GM12872 (cell line): ENCODE measurements at regions not wholly inside any gene's neighbourhood (a gene's known extent, or its start where the extent isn't known, plus 50 kb on each side); places are given as distances from the start of the nearest gene placed in this dataset.

Source experiments
- TF ChIP-seq, protein P1 (sequence below): IDR thresholded peaks from 3 replicates; pipeline ENCODE4 v1.5.1; 2011; ENCODE audit warnings: low read depth, mild to moderate bottlenecking, low read length, moderate library complexity; ENCODE audit not compliant: insufficient read depth

DNA sequence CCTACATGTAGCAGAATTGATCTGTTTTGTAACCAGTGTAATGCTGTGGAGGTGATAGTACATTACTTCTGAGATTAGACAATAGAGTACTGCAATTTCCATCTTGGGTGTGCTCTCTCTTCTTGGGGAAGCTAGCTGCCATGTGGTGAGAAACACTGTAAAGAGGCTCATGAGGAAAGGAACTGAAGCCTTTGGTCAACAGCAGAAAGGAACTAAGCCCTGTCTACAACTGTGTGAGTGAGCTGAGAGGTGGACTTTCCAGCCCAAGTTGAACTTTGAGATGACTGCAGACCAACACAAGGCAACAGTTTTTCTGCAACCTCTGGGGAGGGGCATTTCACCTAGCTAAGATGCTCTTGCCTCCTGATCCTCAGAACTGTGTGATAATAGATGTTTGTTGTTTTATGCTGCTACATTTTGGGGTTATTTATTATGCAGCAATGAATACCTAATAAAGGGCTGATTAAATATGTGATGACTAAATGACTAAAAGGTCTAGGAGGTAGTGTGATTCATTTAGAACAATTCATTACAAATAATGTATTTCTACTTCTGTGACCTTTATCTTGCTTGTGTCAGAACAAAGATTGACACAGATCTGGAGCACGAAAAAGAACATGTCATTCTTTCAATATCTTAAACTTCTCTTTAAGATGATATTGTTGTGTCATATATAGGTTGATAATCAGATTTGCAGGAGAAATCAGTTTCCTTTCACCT lies 121.6 kb upstream of the THRB start:
- TF ChIP-seq, protein P1, sequence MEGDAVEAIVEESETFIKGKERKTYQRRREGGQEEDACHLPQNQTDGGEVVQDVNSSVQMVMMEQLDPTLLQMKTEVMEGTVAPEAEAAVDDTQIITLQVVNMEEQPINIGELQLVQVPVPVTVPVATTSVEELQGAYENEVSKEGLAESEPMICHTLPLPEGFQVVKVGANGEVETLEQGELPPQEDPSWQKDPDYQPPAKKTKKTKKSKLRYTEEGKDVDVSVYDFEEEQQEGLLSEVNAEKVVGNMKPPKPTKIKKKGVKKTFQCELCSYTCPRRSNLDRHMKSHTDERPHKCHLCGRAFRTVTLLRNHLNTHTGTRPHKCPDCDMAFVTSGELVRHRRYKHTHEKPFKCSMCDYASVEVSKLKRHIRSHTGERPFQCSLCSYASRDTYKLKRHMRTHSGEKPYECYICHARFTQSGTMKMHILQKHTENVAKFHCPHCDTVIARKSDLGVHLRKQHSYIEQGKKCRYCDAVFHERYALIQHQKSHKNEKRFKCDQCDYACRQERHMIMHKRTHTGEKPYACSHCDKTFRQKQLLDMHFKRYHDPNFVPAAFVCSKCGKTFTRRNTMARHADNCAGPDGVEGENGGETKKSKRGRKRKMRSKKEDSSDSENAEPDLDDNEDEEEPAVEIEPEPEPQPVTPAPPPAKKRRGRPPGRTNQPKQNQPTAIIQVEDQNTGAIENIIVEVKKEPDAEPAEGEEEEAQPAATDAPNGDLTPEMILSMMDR = no peak

DNA sequence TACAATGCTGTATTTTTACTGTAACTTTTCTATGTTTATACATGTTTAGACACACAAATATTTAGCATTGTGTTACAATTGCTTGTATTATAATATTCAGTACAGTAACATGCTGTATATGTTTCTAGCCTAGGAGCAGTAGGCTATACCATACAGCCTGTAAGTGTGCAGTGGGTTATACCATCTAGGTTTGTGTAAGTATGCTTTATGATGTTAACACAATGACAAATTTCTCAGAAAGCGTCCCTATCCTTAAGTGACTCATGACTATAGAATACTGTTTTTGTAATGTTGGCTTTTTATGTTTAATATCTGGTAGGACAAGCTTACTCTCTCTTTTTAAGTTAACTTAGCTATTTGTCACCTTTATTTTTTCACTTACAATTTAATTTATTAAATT lies 127.5 kb upstream of the THRB start:
- TF ChIP-seq, protein P1 = no peak

DNA sequence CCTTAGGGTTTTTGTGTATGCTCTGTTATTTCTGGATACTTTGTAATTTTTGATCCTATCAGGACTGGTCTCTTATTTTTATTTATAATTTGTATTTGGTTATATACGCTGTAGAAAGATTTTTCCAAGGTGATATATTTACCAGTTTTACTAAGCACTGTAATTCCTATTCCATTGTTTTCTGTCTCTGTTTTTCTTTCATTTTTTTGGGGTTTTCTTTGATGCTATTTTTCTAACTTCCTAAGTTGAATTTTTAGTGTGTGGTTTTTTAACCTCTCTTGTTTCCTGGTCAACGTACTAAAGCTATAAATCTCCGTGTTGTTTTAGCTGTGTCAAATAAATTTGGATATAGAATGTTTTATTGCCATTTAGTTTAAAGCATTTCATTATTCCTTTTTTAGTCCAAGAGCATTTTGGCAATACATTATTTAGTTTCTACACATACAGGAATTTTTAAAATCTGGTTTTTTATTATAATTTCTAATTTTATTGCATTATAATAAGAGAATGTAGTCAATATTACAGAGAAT lies 128.1 kb upstream of the THRB start:
- TF ChIP-seq, protein P1 = no peak

DNA sequence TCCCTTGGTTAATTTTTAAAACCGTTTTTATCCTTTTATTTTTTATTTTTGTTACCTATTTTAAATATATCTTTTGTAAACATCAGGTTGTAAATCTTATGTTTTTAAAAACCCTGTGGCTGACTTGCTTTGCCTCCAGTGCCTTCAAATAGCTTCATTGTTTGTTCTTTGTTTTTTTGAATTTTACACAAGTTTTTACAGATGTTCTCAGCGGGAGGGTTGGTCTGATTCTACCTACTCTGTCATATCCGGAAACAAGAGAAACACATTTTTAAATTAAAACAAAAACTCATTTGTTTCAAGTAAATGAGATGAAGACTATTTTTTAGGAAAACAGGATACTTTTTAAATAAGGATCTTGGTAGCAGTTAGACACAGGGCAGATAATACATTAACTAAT lies 129.0 kb upstream of the THRB start:
- TF ChIP-seq, protein P1 = no peak

DNA sequence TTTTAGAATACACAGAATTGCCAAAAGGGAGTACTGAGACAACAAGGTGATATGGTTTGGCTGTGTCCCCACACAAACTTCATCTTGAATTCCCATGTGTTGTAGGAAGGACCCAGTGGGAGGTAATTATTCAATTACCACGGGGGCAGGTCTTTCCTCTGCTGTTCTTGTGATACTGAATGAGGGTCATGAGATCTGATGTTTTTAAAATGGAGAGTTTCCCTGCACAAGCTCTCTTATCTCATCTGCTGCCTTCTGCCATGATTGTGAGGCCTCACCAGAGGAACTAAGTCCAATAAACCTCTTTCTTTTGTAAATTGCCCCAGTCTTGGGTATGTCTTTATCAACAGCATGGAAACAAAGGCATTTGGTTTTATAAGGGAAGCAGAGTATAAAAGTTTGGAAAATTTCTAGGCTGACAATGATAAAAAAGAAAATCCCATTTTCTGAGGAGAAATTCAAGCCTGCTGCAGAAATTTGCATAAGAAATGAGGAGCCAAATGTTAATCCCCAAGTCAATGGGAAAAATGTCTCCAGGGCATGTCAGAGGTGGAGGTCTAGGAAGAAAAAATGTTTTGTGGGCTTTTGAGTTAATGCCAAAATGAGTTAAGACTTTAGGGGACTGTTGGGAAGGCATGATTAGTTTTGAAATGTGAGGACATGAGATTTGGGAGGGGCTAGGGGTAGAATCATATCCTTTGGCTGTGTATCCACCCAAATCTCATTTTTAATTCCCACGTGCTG lies 130.5 kb upstream of the THRB start:
- TF ChIP-seq, protein P1 = no peak

DNA sequence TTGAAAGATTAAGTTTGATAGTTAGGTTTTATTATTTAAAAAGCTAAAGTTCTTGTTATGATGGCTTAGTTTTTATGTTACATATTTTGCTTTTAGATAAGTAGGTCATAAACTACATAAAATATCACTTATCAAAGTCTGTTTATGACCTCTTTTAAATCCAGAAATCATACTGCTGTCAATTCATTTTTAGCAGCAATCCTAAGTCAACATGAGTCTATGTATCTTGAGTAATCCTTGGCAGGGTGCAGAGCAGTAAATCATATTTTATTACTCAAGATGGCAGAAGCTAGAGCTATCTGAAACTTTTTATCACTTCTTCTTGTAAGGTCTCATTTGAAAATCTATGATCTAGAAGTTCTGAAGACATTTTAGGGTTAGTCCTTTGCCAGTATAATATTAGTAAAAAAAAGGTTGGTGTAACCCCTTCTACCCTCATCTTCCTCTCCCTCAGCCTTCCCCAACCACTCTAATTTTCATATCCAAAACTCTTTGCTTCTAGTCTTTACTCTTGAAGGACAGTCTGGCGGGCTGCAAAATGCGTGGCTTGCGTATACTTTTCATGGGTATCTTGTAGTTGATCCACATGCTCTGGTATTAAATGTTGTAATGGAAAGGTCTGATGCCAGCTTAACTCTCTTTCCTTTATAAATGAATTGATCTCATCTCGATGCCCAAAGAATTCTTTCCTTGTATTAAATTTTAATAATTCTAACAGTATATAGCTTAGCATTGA lies 134.0 kb upstream of the THRB start:
- TF ChIP-seq, protein P1 = no peak

DNA sequence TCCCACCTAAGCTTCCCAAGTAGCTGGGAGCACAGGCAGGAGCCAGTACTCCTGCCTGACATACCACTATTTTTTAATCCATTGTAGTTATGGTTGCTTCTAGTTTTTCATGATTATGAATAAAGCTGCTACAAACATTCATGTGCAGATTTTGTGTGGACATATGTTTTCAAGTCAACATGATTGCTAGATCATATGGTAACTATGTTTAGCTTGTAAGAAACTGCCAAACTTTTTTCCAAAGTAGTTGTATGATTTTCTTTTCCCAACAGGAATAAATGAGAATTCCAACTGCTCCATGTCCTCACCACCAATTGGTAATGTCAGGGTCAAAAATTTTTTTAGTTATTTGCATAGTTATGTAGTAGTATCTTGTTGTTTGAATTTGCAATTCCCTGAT lies 136.8 kb upstream of the THRB start:
- TF ChIP-seq, protein P1 = no peak
